ENCODE measurements at regions not wholly inside any gene's neighbourhood (a gene's known extent, or its start where the extent isn't known, plus 50 kb on each side); places are given as distances from the start of the nearest gene placed in this dataset.
"Not testable (repeated sequence)": the region's sequence is repeated elsewhere in the genome, so short reads cannot be mapped to it uniquely, and the experiment has no call there.

DNA sequence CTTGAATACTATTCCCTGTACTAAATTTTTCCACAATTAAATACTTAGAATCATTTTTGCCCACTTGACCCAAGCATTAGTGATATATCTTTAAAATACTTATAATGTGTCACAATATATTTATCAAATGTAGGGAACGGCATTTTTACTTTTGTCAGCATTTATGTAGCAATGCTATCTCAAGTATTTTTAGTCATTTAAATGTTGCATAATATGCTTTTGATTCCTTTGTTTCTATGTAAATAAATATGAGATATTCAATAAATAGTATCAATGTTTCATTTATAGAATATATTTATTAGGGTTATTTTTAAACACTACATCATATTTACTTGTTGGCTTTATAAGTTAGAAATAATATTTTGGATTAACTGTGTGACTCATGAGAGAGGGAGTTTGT, 199.7 kb upstream of the WSB1 start:
- not testable (repeated sequence) for DNase-seq; H3K4me2 ChIP-seq (ENCODE audit: low read length)
- WGBS (ENCODE audit: extremely low coverage, insufficient coverage, insufficient read length) = no CpG with 5 or more reads among the region's 1 CpG

GRCh38 chr17:27095821-27096220, 198.1 kb upstream of the WSB1 start:
- not testable (repeated sequence) for H3K23ac ChIP-seq (ENCODE audit: low read length); H3K4me3 ChIP-seq (ENCODE audit: low read depth, low read length); H3K36me3 ChIP-seq (ENCODE audit: control insufficient read depth in 1 of 2, insufficient read depth in 2 of 2, low read length in 2 of 2); H4K91ac ChIP-seq (ENCODE audit: low read depth, low read length); H2BK5ac ChIP-seq (ENCODE audit: low read depth, low read length, poor library complexity); H3K79me2 ChIP-seq (ENCODE audit: control insufficient read depth, insufficient read depth, low read length, poor library complexity); H2BK12ac ChIP-seq (ENCODE audit: low read length); H3K14ac ChIP-seq (ENCODE audit: low read length); H4K12ac ChIP-seq (ENCODE audit: low read depth, low read length); H3K4me2 ChIP-seq (ENCODE audit: low read length); H3K4ac ChIP-seq (ENCODE audit: low read depth, low read length); H3K9me3 ChIP-seq (ENCODE audit: insufficient read depth, low read depth, low read length); H3K79me1 ChIP-seq (ENCODE audit: low read length); H2AK5ac ChIP-seq (ENCODE audit: low read length); H3K27me3 ChIP-seq (ENCODE audit: insufficient read depth, low read length); H4K8ac ChIP-seq (ENCODE audit: low read depth, low read length); DNase-seq; H2AFZ ChIP-seq (ENCODE audit: insufficient read depth, low read length, poor library complexity); H3K4me1 ChIP-seq (ENCODE audit: control insufficient read depth in 1 of 2, insufficient read depth in 2 of 2, low read length in 2 of 2); H3K18ac ChIP-seq (ENCODE audit: low read length); H2BK120ac ChIP-seq (ENCODE audit: insufficient read depth, low read length, poor library complexity); H3K9ac ChIP-seq (ENCODE audit: low read length); H3K27ac ChIP-seq (ENCODE audit: low read depth, low read length)
- no CpG with 5 or more reads among the region's 4 CpGs for WGBS (ENCODE audit: extremely low coverage, insufficient coverage, insufficient read length)

More for the DNA sequence above, 199.7 kb upstream of the WSB1 start:
- H3K9me3 ChIP-seq (ENCODE audit: insufficient read depth, low read depth, low read length) = peaks cover 20% of the 10 kb centered on the region
- H3K4ac ChIP-seq (ENCODE audit: low read depth, low read length); H3K14ac ChIP-seq (ENCODE audit: low read length); H3K27ac ChIP-seq (ENCODE audit: low read depth, low read length); H3K4me3 ChIP-seq (ENCODE audit: low read depth, low read length); H3K79me1 ChIP-seq (ENCODE audit: low read length); H3K36me3 ChIP-seq (ENCODE audit: control insufficient read depth in 1 of 2, insufficient read depth in 2 of 2, low read length in 2 of 2); H4K91ac ChIP-seq (ENCODE audit: low read depth, low read length); H2BK5ac ChIP-seq (ENCODE audit: low read depth, low read length, poor library complexity); H4K12ac ChIP-seq (ENCODE audit: low read depth, low read length); H3K23ac ChIP-seq (ENCODE audit: low read length); H3K79me2 ChIP-seq (ENCODE audit: control insufficient read depth, insufficient read depth, low read length, poor library complexity); H2AFZ ChIP-seq (ENCODE audit: insufficient read depth, low read length, poor library complexity); H3K9ac ChIP-seq (ENCODE audit: low read length); H3K4me1 ChIP-seq (ENCODE audit: control insufficient read depth in 1 of 2, insufficient read depth in 2 of 2, low read length in 2 of 2); H4K8ac ChIP-seq (ENCODE audit: low read depth, low read length); H2AK5ac ChIP-seq (ENCODE audit: low read length); H2BK120ac ChIP-seq (ENCODE audit: insufficient read depth, low read length, poor library complexity); H2BK12ac ChIP-seq (ENCODE audit: low read length); H3K27me3 ChIP-seq (ENCODE audit: insufficient read depth, low read length); H3K18ac ChIP-seq (ENCODE audit: low read length): not testable (repeated sequence)

- H3K18ac ChIP-seq (ENCODE audit: low read length); H3K4me2 ChIP-seq (ENCODE audit: low read length); H3K27ac ChIP-seq (ENCODE audit: low read depth, low read length); H2AK5ac ChIP-seq (ENCODE audit: low read length); H3K14ac ChIP-seq (ENCODE audit: low read length); H3K9ac ChIP-seq (ENCODE audit: low read length); H3K79me1 ChIP-seq (ENCODE audit: low read length); H2BK5ac ChIP-seq (ENCODE audit: low read depth, low read length, poor library complexity); H2BK12ac ChIP-seq (ENCODE audit: low read length); H4K12ac ChIP-seq (ENCODE audit: low read depth, low read length); DNase-seq; H3K4me3 ChIP-seq (ENCODE audit: low read depth, low read length); H3K9me3 ChIP-seq (ENCODE audit: insufficient read depth, low read depth, low read length); H3K27me3 ChIP-seq (ENCODE audit: insufficient read depth, low read length); H4K91ac ChIP-seq (ENCODE audit: low read depth, low read length); H3K79me2 ChIP-seq (ENCODE audit: control insufficient read depth, insufficient read depth, low read length, poor library complexity); H3K4me1 ChIP-seq (ENCODE audit: control insufficient read depth in 1 of 2, insufficient read depth in 2 of 2, low read length in 2 of 2); H2AFZ ChIP-seq (ENCODE audit: insufficient read depth, low read length, poor library complexity); H3K36me3 ChIP-seq (ENCODE audit: control insufficient read depth in 1 of 2, insufficient read depth in 2 of 2, low read length in 2 of 2); H3K23ac ChIP-seq (ENCODE audit: low read length); H3K4ac ChIP-seq (ENCODE audit: low read depth, low read length); H2BK120ac ChIP-seq (ENCODE audit: insufficient read depth, low read length, poor library complexity); H4K8ac ChIP-seq (ENCODE audit: low read depth, low read length): not testable (repeated sequence)
- no CpG with 5 or more reads among the region's 2 CpGs for WGBS (ENCODE audit: extremely low coverage, insufficient coverage, insufficient read length)
Measured at GRCh38 chr17:27099266-27099665, 194.6 kb upstream of the WSB1 start.

- H2BK120ac ChIP-seq (ENCODE audit: insufficient read depth, low read length, poor library complexity); H3K9me3 ChIP-seq (ENCODE audit: insufficient read depth, low read depth, low read length); H4K91ac ChIP-seq (ENCODE audit: low read depth, low read length); H2AFZ ChIP-seq (ENCODE audit: insufficient read depth, low read length, poor library complexity); H3K4me3 ChIP-seq (ENCODE audit: low read depth, low read length); H3K23ac ChIP-seq (ENCODE audit: low read length); H4K8ac ChIP-seq (ENCODE audit: low read depth, low read length); DNase-seq; H3K4ac ChIP-seq (ENCODE audit: low read depth, low read length); H3K4me1 ChIP-seq (ENCODE audit: control insufficient read depth in 1 of 2, insufficient read depth in 2 of 2, low read length in 2 of 2); H3K36me3 ChIP-seq (ENCODE audit: control insufficient read depth in 1 of 2, insufficient read depth in 2 of 2, low read length in 2 of 2); H3K4me2 ChIP-seq (ENCODE audit: low read length); H3K9ac ChIP-seq (ENCODE audit: low read length); H3K27ac ChIP-seq (ENCODE audit: low read depth, low read length); H3K79me1 ChIP-seq (ENCODE audit: low read length); H2AK5ac ChIP-seq (ENCODE audit: low read length); H2BK12ac ChIP-seq (ENCODE audit: low read length); H3K79me2 ChIP-seq (ENCODE audit: control insufficient read depth, insufficient read depth, low read length, poor library complexity); H3K18ac ChIP-seq (ENCODE audit: low read length); H4K12ac ChIP-seq (ENCODE audit: low read depth, low read length); H2BK5ac ChIP-seq (ENCODE audit: low read depth, low read length, poor library complexity); H3K27me3 ChIP-seq (ENCODE audit: insufficient read depth, low read length); H3K14ac ChIP-seq (ENCODE audit: low read length): not testable (repeated sequence)
- WGBS (ENCODE audit: extremely low coverage, insufficient coverage, insufficient read length) = no CpG with 5 or more reads among the region's 31 CpGs
Measured at GRCh38 chr17:27104605-27105221, 189.2 kb upstream of the WSB1 start.
